MM.1S (cell line): ENCODE measurements at regions not wholly inside any gene's neighbourhood (a gene's known extent, or its start where the extent isn't known, plus 50 kb on each side); places are given as distances from the start of the nearest gene placed in this dataset.

Experiments
- DNase-seq: peaks from one replicate; pipeline ENCODE4 v3.0.0-alpha.2; 2015
- H2AFZ ChIP-seq: fragments of 300-600 bp; sonication (generic); 2 replicates; pipeline ENCODE4 v1.6.0; 2016; ENCODE audit warnings: antibody characterized with exemption, low read length
- H3F3A ChIP-seq: fragments of 300-600 bp; sonication (generic); 2 replicates; pipeline ENCODE4 v1.6.1; 2016; ENCODE audit warnings: mild to moderate bottlenecking, antibody characterized with exemption, low read length, moderate library complexity, mixed read lengths; ENCODE audit not compliant: insufficient read depth
- H3K27ac ChIP-seq: fragments of 300-600 bp; sonication (generic); 2 replicates; pipeline ENCODE4 v1.5.1; 2016; ENCODE audit warnings: mild to moderate bottlenecking, low read length
- H3K27me3 ChIP-seq: fragments of 300-600 bp; sonication (generic); replicated peaks from 2 replicates; pipeline ENCODE4 v1.6.0; 2016; ENCODE audit warnings: low read length; ENCODE audit not compliant: insufficient read depth
- H3K36me3 ChIP-seq: fragments of 300-600 bp; sonication (generic); replicated peaks from 2 replicates; pipeline ENCODE4 v1.6.1; 2016; ENCODE audit warnings: mild to moderate bottlenecking, low read length, mixed read lengths; ENCODE audit not compliant: insufficient read depth
- H3K4me1 ChIP-seq: fragments of 300-600 bp; sonication (generic); 2 replicates; pipeline ENCODE4 v1.6.1; 2016; ENCODE audit warnings: low read length, mixed read lengths
- H3K4me2 ChIP-seq: fragments of 300-600 bp; sonication (generic); 2 replicates; pipeline ENCODE4 v1.6.0; 2016; ENCODE audit warnings: low read depth, low read length
- H3K4me3 ChIP-seq: fragments of 300-600 bp; sonication (generic); 2 replicates; pipeline ENCODE4 v1.5.1; 2016; ENCODE audit warnings: low read length, mixed read lengths
- H3K79me2 ChIP-seq: fragments of 300-600 bp; sonication (generic); 2 replicates; pipeline ENCODE4 v1.6.1; 2016; ENCODE audit warnings: mixed run types, low read length, mixed read lengths
- H3K9ac ChIP-seq: fragments of 300-600 bp; sonication (generic); 2 replicates; pipeline ENCODE4 v1.6.1; 2016; ENCODE audit warnings: low read length, mixed read lengths
- H3K9me2 ChIP-seq: fragments of 300-600 bp; sonication (generic); replicated peaks from 2 replicates; pipeline ENCODE4 v1.6.1; 2016; ENCODE audit warnings: mild to moderate bottlenecking, low read length, mixed read lengths; ENCODE audit not compliant: insufficient read depth
- H3K9me3 ChIP-seq: fragments of 300-600 bp; sonication (generic); replicated peaks from 2 replicates; pipeline ENCODE4 v1.6.1; 2016; ENCODE audit warnings: mild to moderate bottlenecking, low read length, mixed read lengths; ENCODE audit not compliant: insufficient read depth
- H4K20me1 ChIP-seq: fragments of 300-600 bp; sonication (generic); 2 replicates; pipeline ENCODE4 v1.6.1; 2016; ENCODE audit warnings: mild to moderate bottlenecking, low read length, moderate library complexity, mixed read lengths; ENCODE audit not compliant: insufficient read depth
- EZH2 ChIP-seq: fragments of 300-600 bp; sonication (generic); optimal IDR thresholded peaks from 2 replicates; pipeline ENCODE3; 2017; ENCODE audit warnings: low read depth, mild to moderate bottlenecking, antibody characterized with exemption, low read length, mixed read lengths
- EZH2phosphoT487 ChIP-seq: fragments of 300-600 bp; sonication (generic); IDR thresholded peaks from 2 replicates; pipeline ENCODE4 v1.6.1; 2018; ENCODE audit warnings: antibody characterized with exemption, low read length
- TF ChIP-seq, protein P1 (sequence below): fragments of 300-600 bp; sonication (generic); IDR thresholded peaks from 2 replicates; pipeline ENCODE4 v1.5.1; 2016; ENCODE audit warnings: antibody characterized with exemption, low read length, mixed read lengths

GRCh38 chr6:44721954-44722578, 334.6 kb downstream of the CDC5L start:
- Histone ChIP-seq H3K9me3 (no peaks in the 10 kb centered on the region), H3K9me2 (no peaks in the 10 kb centered on the region), H3K4me3 (no peak overlapping the region), H4K20me1 (no peaks in the 10 kb centered on the region), H3K27ac (no peak overlapping the region), H3F3A (no peaks in the 10 kb centered on the region), H3K4me2 (no peak overlapping the region), H3K36me3 (no peaks in the 10 kb centered on the region), H3K79me2 (no peaks in the 10 kb centered on the region), H3K27me3 (no peaks in the 10 kb centered on the region), H3K4me1 (no peaks in the 10 kb centered on the region), H3K9ac (no peak overlapping the region), H2AFZ (no peak overlapping the region)
- no peak for DNase-seq
- no peak for TF ChIP-seq EZH2phosphoT487
- TF ChIP-seq EZH2, result no peak
- TF ChIP-seq, protein P1, sequence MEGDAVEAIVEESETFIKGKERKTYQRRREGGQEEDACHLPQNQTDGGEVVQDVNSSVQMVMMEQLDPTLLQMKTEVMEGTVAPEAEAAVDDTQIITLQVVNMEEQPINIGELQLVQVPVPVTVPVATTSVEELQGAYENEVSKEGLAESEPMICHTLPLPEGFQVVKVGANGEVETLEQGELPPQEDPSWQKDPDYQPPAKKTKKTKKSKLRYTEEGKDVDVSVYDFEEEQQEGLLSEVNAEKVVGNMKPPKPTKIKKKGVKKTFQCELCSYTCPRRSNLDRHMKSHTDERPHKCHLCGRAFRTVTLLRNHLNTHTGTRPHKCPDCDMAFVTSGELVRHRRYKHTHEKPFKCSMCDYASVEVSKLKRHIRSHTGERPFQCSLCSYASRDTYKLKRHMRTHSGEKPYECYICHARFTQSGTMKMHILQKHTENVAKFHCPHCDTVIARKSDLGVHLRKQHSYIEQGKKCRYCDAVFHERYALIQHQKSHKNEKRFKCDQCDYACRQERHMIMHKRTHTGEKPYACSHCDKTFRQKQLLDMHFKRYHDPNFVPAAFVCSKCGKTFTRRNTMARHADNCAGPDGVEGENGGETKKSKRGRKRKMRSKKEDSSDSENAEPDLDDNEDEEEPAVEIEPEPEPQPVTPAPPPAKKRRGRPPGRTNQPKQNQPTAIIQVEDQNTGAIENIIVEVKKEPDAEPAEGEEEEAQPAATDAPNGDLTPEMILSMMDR, result no peak

- H3K4me1 ChIP-seq, result no peaks in the 10 kb centered on the region
- no peaks in the 10 kb centered on the region for H3K36me3 ChIP-seq
- H3K27me3 ChIP-seq, result no peaks in the 10 kb centered on the region
- H3K27ac ChIP-seq, result no peak overlapping the region
- no peak overlapping the region for H3K4me2 ChIP-seq
- no peaks in the 10 kb centered on the region for H3F3A ChIP-seq
- DNase-seq, result no peak
- TF ChIP-seq EZH2 (no peak), EZH2phosphoT487 (no peak)
- TF ChIP-seq, protein P1, result no peak
- no peaks in the 10 kb centered on the region for H3K79me2 ChIP-seq
- no peak overlapping the region for H3K4me3 ChIP-seq
- no peaks in the 10 kb centered on the region for H3K9me3 ChIP-seq
- H3K9ac ChIP-seq, result no peak overlapping the region
- H2AFZ ChIP-seq, result no peak overlapping the region
- H4K20me1 ChIP-seq, result no peaks in the 10 kb centered on the region
- no peaks in the 10 kb centered on the region for H3K9me2 ChIP-seq
These were observed 335.2 kb downstream of the CDC5L start for GRCh38 chr6:44722736-44723135.

GRCh38 chr6:44723439-44724197, 336.1 kb downstream of the CDC5L start:
- H3K4me2 ChIP-seq, result no peak overlapping the region
- no peak overlapping the region for H3K9ac ChIP-seq
- H3K9me3 ChIP-seq, result no peaks in the 10 kb centered on the region
- no peaks in the 10 kb centered on the region for H4K20me1 ChIP-seq
- no peaks in the 10 kb centered on the region for H3K79me2 ChIP-seq
- no peaks in the 10 kb centered on the region for H3K36me3 ChIP-seq
- no peaks in the 10 kb centered on the region for H3F3A ChIP-seq
- no peak overlapping the region for H2AFZ ChIP-seq
- H3K4me1 ChIP-seq, result no peaks in the 10 kb centered on the region
- H3K27me3 ChIP-seq, result no peaks in the 10 kb centered on the region
- no peaks in the 10 kb centered on the region for H3K9me2 ChIP-seq
- DNase-seq, result no peak
- TF ChIP-seq EZH2phosphoT487, result no peak
- TF ChIP-seq, protein P1, result no peak
- no peak for TF ChIP-seq EZH2
- H3K27ac ChIP-seq, result no peak overlapping the region
- H3K4me3 ChIP-seq, result no peak overlapping the region
